ENCODE measurements at regions not wholly inside any gene's neighbourhood (a gene's known extent, or its start where the extent isn't known, plus 50 kb on each side); places are given as distances from the start of the nearest gene placed in this dataset.

- intact Hi-C loops (cut with DNase I): no loop called here
- peak in 1 of 5 donors; percentile 88 for DNase-seq
- Histone ChIP-seq H3K36me3 (ENCODE audit: control insufficient read depth in 2 of 3, insufficient read depth in 3 of 3, low read length in 3 of 3) (no peaks in the 10 kb centered on the region), H3K4me3 (ENCODE audit: low read length in 3 of 3) (no peak overlapping the region), H3K9me3 (ENCODE audit: control insufficient read depth in 2 of 3, insufficient read depth in 1 of 3, low read length in 3 of 3) (no peaks in the 10 kb centered on the region), H3K9ac (ENCODE audit: low read length in 3 of 3) (no peak overlapping the region), H3K4me1 (ENCODE audit: control insufficient read depth in 2 of 3, insufficient read depth in 2 of 3, low read depth in 1 of 3, low read length in 3 of 3) (peaks cover 0 to 9% (median 0%) of the 10 kb centered on the region in 3 donors), H3K27me3 (ENCODE audit: control insufficient read depth, insufficient read depth, low read length) (no peaks in the 10 kb centered on the region), H3K27ac (ENCODE audit: low read depth in 2 of 2, low read length in 2 of 2) (no peak overlapping the region)
- FAIRE-seq: no peak
- no peak for TF ChIP-seq CTCF (IDR thresholded peaks at IDR 0.05; ENCODE audit: borderline replicate concordance, extremely low read depth, insufficient read depth)
These were observed 258.9 kb downstream of the UACA start for GRCh38 chr15:70504299-70504951.

GRCh38 chr15:70503798-70504298, 259.5 kb downstream of the UACA start:
- no peak for TF ChIP-seq CTCF (IDR thresholded peaks at IDR 0.05; ENCODE audit: borderline replicate concordance, extremely low read depth, insufficient read depth)
- Histone ChIP-seq H3K4me3 (ENCODE audit: low read length in 3 of 3) (no peak overlapping the region), H3K27ac (ENCODE audit: low read depth in 2 of 2, low read length in 2 of 2) (no peak overlapping the region), H3K36me3 (ENCODE audit: control insufficient read depth in 2 of 3, insufficient read depth in 3 of 3, low read length in 3 of 3) (no peaks in the 10 kb centered on the region), H3K9me3 (ENCODE audit: control insufficient read depth in 2 of 3, insufficient read depth in 1 of 3, low read length in 3 of 3) (no peaks in the 10 kb centered on the region), H3K4me1 (ENCODE audit: control insufficient read depth in 2 of 3, insufficient read depth in 2 of 3, low read depth in 1 of 3, low read length in 3 of 3) (peaks cover 0 to 9% (median 0%) of the 10 kb centered on the region in 3 donors), H3K27me3 (ENCODE audit: control insufficient read depth, insufficient read depth, low read length) (no peaks in the 10 kb centered on the region), H3K9ac (ENCODE audit: low read length in 3 of 3) (no peak overlapping the region)
- intact Hi-C loops (cut with DNase I): no loop called here
- peak in 1 of 5 donors; percentile 76 for DNase-seq
- no peak for FAIRE-seq

GRCh38 chr15:70503073-70503745, 260.1 kb downstream of the UACA start:
- Histone ChIP-seq H3K27me3 (ENCODE audit: control insufficient read depth, insufficient read depth, low read length) (no peaks in the 10 kb centered on the region), H3K4me1 (ENCODE audit: control insufficient read depth in 2 of 3, insufficient read depth in 2 of 3, low read depth in 1 of 3, low read length in 3 of 3) (peaks cover 0 to 9% (median 0%) of the 10 kb centered on the region in 3 donors), H3K36me3 (ENCODE audit: control insufficient read depth in 2 of 3, insufficient read depth in 3 of 3, low read length in 3 of 3) (no peaks in the 10 kb centered on the region), H3K9ac (ENCODE audit: low read length in 3 of 3) (no peak overlapping the region), H3K9me3 (ENCODE audit: control insufficient read depth in 2 of 3, insufficient read depth in 1 of 3, low read length in 3 of 3) (no peaks in the 10 kb centered on the region), H3K4me3 (ENCODE audit: low read length in 3 of 3) (no peak overlapping the region), H3K27ac (ENCODE audit: low read depth in 2 of 2, low read length in 2 of 2) (no peak overlapping the region)
- intact Hi-C loops (cut with DNase I): no loop called here
- DNase-seq (no peak), FAIRE-seq (no peak)
- no peak for TF ChIP-seq CTCF (IDR thresholded peaks at IDR 0.05; ENCODE audit: borderline replicate concordance, extremely low read depth, insufficient read depth)
